AG09319 (cell line): ENCODE measurements at regions not wholly inside any gene's neighbourhood (a gene's known extent, or its start where the extent isn't known, plus 50 kb on each side); places are given as distances from the start of the nearest gene placed in this dataset.
A peak's percentile ranks its signal among the peaks of the same experiment; 100 is the strongest.

Experiments
- DNase-seq: peaks from one replicate; pipeline ENCODE4 v3.0.0-alpha.2; 2010; ENCODE audit warnings: low read depth; ENCODE audit errors: extremely low read depth
- CTCF ChIP-seq: IDR thresholded peaks from 2 replicates; pipeline ENCODE4 v1.5.1; 2011; ENCODE audit warnings: low read depth, mild to moderate bottlenecking, inconsistent platforms, low read length, moderate library complexity

- peak; percentile 50 for DNase-seq
- peak; percentile 74 for TF ChIP-seq CTCF
Measured at GRCh38 chr17:14926526-14927122, 338.5 kb downstream of the PMP22 start.

GRCh38 chr17:14926073-14926472 lies 339.1 kb downstream of the PMP22 start:
- no peak for DNase-seq

GRCh38 chr17:14925498-14925897 lies 339.6 kb downstream of the PMP22 start:
- DNase-seq: no peak
- no peak for TF ChIP-seq CTCF

More at GRCh38 chr17:14926073-14926472, 339.1 kb downstream of the PMP22 start:
- TF ChIP-seq CTCF: no peak

- TF ChIP-seq CTCF: no peak
- DNase-seq: no peak
Measured at GRCh38 chr17:14923981-14924380, 341.1 kb downstream of the PMP22 start.

GRCh38 chr17:14922411-14922810 lies 342.7 kb downstream of the PMP22 start:
- DNase-seq: no peak
- no peak for TF ChIP-seq CTCF

- TF ChIP-seq CTCF: no peak
- no peak for DNase-seq
Measured at GRCh38 chr17:14921936-14922335, 343.2 kb downstream of the PMP22 start.

GRCh38 chr17:14919631-14920213 lies 345.4 kb downstream of the PMP22 start:
- DNase-seq: no peak
- no peak for TF ChIP-seq CTCF
